ENCODE measurements at regions not wholly inside any gene's neighbourhood (a gene's known extent, or its start where the extent isn't known, plus 50 kb on each side); places are given as distances from the start of the nearest gene placed in this dataset.

DNA sequence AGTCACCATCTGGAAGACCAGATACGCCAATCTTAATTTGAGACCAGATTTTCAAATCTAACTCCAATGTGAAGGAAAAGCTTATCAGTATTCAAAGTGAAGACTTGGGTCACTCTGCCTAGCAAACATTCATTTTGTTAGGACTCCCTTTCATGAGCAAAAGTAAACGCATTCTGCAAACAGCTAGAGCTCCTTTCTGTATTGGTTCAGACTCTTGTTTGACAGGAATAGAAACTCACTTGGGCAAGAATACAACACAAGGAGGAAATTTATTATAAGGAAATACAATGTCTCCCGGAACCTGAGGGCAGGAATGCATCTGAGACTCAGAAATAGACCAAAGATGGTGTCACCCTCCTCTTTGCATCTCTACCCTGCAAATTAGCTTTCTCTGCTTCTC lies 558.6 kb downstream of the TAFA4 start:
- Histone ChIP-seq H3K4me3 (no peak overlapping the region), H3K9me3 (replicated peaks in 1 of 3) (no peaks in the 10 kb centered on the region), H3K36me3 (replicated peaks in 1 of 2) (no peaks in the 10 kb centered on the region), H3K27ac (no peak overlapping the region), H3K4me1 (replicated peaks in 1 of 2) (no peaks in the 10 kb centered on the region), H3K27me3 (no peaks in the 10 kb centered on the region)
- intact Hi-C loops (cut with DNase I): no loop called here
- TF ChIP-seq, protein P1, sequence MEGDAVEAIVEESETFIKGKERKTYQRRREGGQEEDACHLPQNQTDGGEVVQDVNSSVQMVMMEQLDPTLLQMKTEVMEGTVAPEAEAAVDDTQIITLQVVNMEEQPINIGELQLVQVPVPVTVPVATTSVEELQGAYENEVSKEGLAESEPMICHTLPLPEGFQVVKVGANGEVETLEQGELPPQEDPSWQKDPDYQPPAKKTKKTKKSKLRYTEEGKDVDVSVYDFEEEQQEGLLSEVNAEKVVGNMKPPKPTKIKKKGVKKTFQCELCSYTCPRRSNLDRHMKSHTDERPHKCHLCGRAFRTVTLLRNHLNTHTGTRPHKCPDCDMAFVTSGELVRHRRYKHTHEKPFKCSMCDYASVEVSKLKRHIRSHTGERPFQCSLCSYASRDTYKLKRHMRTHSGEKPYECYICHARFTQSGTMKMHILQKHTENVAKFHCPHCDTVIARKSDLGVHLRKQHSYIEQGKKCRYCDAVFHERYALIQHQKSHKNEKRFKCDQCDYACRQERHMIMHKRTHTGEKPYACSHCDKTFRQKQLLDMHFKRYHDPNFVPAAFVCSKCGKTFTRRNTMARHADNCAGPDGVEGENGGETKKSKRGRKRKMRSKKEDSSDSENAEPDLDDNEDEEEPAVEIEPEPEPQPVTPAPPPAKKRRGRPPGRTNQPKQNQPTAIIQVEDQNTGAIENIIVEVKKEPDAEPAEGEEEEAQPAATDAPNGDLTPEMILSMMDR (IDR thresholded peaks at IDR 0.05): no peak
- TF ChIP-seq POLR2A (IDR thresholded peaks at IDR 0.05): no peak
- no peak for DNase-seq
- 63 to 76% (median 72%) methylated on average over 3 of the region's 3 CpGs for WGBS, 4 donors

DNA sequence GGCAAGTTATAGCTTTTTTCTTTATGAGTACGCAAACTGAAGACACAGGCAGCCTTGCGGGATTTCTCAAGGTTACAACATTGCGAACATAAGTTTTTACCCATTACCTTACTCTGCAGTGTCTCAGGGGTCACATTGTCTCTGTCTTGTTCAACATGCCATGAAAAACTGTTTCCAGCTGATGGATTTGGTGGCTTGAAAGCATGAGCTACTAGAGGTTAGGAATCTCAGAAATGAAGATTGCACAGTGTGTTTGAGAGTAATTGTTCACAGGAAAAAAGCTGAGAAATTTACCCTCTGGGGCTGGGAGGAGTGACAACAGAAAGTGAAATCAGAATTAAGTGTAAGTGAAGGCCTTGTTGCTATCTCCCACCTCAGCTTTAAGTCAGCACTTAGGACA lies 568.6 kb downstream of the TAFA4 start:
- no peaks in the 10 kb centered on the region for H3K4me1 ChIP-seq (replicated peaks in 1 of 2)
- H3K27ac ChIP-seq: no peak overlapping the region
- H3K4me3 ChIP-seq: no peak overlapping the region
- WGBS, 4 donors: 69 to 83% (median 73%) methylated on average over 3 of the region's 3 CpGs
- no peaks in the 10 kb centered on the region for H3K9me3 ChIP-seq (replicated peaks in 1 of 3)
- no peaks in the 10 kb centered on the region for H3K27me3 ChIP-seq
- DNase-seq: no peak
- TF ChIP-seq, protein P1 (IDR thresholded peaks at IDR 0.05): no peak
- TF ChIP-seq POLR2A (IDR thresholded peaks at IDR 0.05): no peak
- intact Hi-C loops (cut with DNase I): no loop called here
- H3K36me3 ChIP-seq (replicated peaks in 1 of 2): no peaks in the 10 kb centered on the region

DNA sequence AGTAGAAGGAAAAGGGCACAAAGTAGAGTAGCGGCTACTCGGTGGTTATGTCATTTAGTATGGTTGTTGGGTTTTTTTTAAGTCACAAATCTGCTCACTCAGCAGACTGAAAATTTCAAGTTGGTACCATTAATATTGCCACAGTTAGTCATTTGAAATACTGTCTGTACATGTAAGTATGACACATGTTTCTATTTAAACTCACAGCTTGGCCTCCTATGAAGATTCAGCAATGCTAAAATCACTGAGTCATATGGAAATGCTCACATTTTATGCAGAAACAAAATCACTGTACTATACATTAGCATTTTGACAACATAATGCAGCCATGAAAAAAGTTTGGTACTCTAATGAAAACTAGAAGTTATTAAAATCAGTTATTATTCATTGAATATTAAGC lies 571.9 kb downstream of the TAFA4 start:
- no peaks in the 10 kb centered on the region for H3K36me3 ChIP-seq (replicated peaks in 1 of 2)
- no peak for DNase-seq
- TF ChIP-seq, protein P1 (IDR thresholded peaks at IDR 0.05): no peak
- no peak for TF ChIP-seq POLR2A (IDR thresholded peaks at IDR 0.05)
- no peak overlapping the region for H3K27ac ChIP-seq
- intact Hi-C loops (cut with DNase I): no loop called here
- no peaks in the 10 kb centered on the region for H3K9me3 ChIP-seq (replicated peaks in 1 of 3)
- H3K27me3 ChIP-seq: no peaks in the 10 kb centered on the region
- H3K4me1 ChIP-seq (replicated peaks in 1 of 2): no peaks in the 10 kb centered on the region
- no peak overlapping the region for H3K4me3 ChIP-seq
- 81 to 90% (median 84%) methylated on average over 2 of the region's 2 CpGs for WGBS, 4 donors

DNA sequence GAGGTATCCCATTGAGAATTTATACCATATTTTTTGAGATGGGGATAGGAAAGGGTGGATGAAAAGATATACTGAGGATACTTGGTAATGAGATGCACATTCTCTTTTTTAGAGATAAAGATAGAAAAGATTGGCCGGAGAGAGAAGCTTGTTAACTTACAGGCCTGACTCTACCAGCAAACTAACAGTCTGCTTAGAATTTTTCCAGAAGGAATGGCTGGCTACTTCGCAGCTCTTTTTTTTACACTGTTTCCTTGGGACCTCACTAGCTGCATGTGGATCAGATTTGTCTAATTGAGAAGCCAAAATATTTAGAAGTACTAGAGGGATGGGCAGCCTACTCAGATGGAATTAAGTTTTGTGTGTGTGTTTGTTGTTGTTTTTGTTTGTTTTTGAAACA lies 586.6 kb downstream of the TAFA4 start:
- no peak overlapping the region for H3K4me3 ChIP-seq
- WGBS, 4 donors: 35 to 77% (median 52%) methylated on average over 2 of the region's 2 CpGs
- no peak for TF ChIP-seq POLR2A (IDR thresholded peaks at IDR 0.05)
- TF ChIP-seq, protein P1 (IDR thresholded peaks at IDR 0.05): no peak
- H3K27ac ChIP-seq: no peak overlapping the region
- DNase-seq: no peak
- no peaks in the 10 kb centered on the region for H3K4me1 ChIP-seq (replicated peaks in 1 of 2)
- H3K36me3 ChIP-seq (replicated peaks in 1 of 2): no peaks in the 10 kb centered on the region
- H3K27me3 ChIP-seq: no peaks in the 10 kb centered on the region
- intact Hi-C loops (cut with DNase I): no loop called here
- no peaks in the 10 kb centered on the region for H3K9me3 ChIP-seq (replicated peaks in 1 of 3)
